ACC112 (cell line): ENCODE measurements at regions not wholly inside any gene's neighbourhood (a gene's known extent, or its start where the extent isn't known, plus 50 kb on each side); places are given as distances from the start of the nearest gene placed in this dataset.
A peak's percentile ranks its signal among the peaks of the same experiment; 100 is the strongest.

Experiments
- H2AFZ ChIP-seq: fragments of 200-600 bp; sonication (generic); one replicate; pipeline ENCODE4 v1.6.0; 2017; ENCODE audit warnings: antibody characterized with exemption, low read length; ENCODE audit not compliant: unreplicated experiment
- H3K27ac ChIP-seq: fragments of 200-600 bp; sonication (generic); 2 replicates; pipeline ENCODE4 v1.5.1; 2014; ENCODE audit warnings: low read depth, mild to moderate bottlenecking, antibody characterized with exemption, low read length, moderate library complexity
- H3K27me3 ChIP-seq: fragments of 200-600 bp; sonication (generic); 2 replicates; pipeline ENCODE4 v1.6.1; 2014; ENCODE audit warnings: mild to moderate bottlenecking, antibody characterized with exemption, low read length, moderate library complexity, mixed read lengths; ENCODE audit not compliant: insufficient read depth
- H3K36me3 ChIP-seq: fragments of 200-600 bp; sonication (generic); 2 replicates; pipeline ENCODE4 v1.6.1; 2016; ENCODE audit warnings: mild to moderate bottlenecking, antibody characterized with exemption, low read length, moderate library complexity, mixed read lengths; ENCODE audit not compliant: insufficient read depth
- H3K4me1 ChIP-seq: fragments of 200-600 bp; sonication (generic); one replicate; pipeline ENCODE4 v1.6.1; 2016; ENCODE audit warnings: low read length, mixed read lengths; ENCODE audit not compliant: insufficient read depth, unreplicated experiment, control insufficient read depth
- H3K4me3 ChIP-seq: fragments of 200-600 bp; sonication (generic); 2 replicates; pipeline ENCODE4 v1.5.1; 2014; ENCODE audit warnings: mild to moderate bottlenecking, low read depth, low read length
- H3K79me2 ChIP-seq: fragments of 200-600 bp; sonication (generic); one replicate; pipeline ENCODE4 v1.6.0; 2016; ENCODE audit warnings: low read length; ENCODE audit not compliant: control insufficient read depth, unreplicated experiment, insufficient read depth

GRCh38 chr19:28963486-28964250, 249.3 kb downstream of the UQCRFS1 start:
- H2AFZ ChIP-seq: no peak overlapping the region
- H3K27ac ChIP-seq: no peak overlapping the region
- no peaks in the 10 kb centered on the region for H3K36me3 ChIP-seq
- H3K27me3 ChIP-seq: no peaks in the 10 kb centered on the region
- H3K79me2 ChIP-seq: no peaks in the 10 kb centered on the region
- peaks cover 55% of the 10 kb centered on the region for H3K4me1 ChIP-seq
- no peak overlapping the region for H3K4me3 ChIP-seq

- Histone ChIP-seq H3K27me3 (no peaks in the 10 kb centered on the region), H3K36me3 (0 out of 2 replicates have a peak, but pooled peaks cover 4% of the 10 kb centered on the region), H2AFZ (peak overlapping the region; percentile 14), H3K4me1 (peaks cover 46% of the 10 kb centered on the region), H3K79me2 (no peaks in the 10 kb centered on the region), H3K27ac (peak overlapping the region; percentile 96), H3K4me3 (0 out of 2 replicates have a peak overlapping the region, but pooled peaks have one; percentile 29)
These were observed 251.0 kb downstream of the UQCRFS1 start for GRCh38 chr19:28961772-28962500.

DNA sequence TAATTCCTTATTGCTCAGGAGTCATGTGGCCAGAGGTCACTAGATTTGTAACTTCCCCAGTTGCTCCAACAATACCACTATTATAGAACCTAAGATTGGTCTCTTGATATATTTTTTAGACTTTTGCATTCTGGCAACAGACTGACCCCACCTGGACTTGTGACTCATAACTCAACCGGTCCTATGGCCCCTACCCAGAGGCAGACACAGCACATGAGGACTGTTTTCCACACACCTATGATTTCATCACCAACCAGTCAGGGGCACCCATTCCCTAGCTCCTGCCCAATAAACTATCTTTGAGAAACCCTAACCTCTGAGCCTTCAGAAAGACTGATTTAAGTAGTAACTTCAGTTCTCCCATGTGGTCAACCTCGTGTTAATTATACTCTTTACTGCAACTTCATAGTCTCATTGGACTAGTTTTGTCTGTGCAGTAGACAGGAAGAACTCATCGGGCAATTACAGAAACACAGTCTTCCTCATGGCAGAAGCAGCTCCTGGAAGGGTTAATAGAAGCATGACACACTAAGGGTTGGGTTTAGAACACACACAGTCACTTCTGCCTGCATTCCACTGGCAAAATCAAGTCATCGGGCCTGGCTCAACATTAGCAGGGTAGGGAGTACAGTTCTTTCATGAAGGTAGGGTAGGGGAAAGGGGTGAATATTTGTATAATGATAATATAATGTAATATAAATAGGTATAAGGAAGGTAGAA, 251.8 kb downstream of the UQCRFS1 start:
- no peaks in the 10 kb centered on the region for H3K27me3 ChIP-seq
- peaks cover 38% of the 10 kb centered on the region for H3K4me1 ChIP-seq
- no peak overlapping the region; the same call in 1 of the 2 replicates for H3K4me3 ChIP-seq
- H3K36me3 ChIP-seq: 0 out of 2 replicates have a peak, but pooled peaks cover 4% of the 10 kb centered on the region
- H3K79me2 ChIP-seq: no peaks in the 10 kb centered on the region
- peak overlapping the region; percentile 68 for H2AFZ ChIP-seq
- peak overlapping the region; percentile 96 for H3K27ac ChIP-seq

DNA sequence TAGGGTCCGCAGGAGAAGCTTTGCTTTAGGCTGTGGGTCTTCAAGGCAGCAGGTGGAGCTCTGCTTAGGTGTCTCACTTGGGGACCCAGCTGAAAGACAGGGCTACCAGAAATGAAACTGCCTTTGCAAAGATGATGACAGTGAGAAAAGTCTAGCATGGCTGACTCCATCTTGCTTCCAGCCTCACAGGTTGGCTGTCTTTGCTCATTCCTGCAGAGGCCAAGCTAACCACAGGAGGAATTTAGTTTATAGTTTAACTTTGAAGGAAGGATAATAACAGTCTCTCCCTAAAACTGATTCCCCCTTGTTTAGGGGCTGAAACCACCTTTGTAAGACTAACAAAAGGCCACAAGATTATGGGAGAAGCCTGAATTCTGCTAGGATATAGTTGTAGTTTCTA, 252.4 kb downstream of the UQCRFS1 start:
- Histone ChIP-seq H3K36me3 (0 out of 2 replicates have a peak, but pooled peaks cover 4% of the 10 kb centered on the region), H3K4me1 (peaks cover 38% of the 10 kb centered on the region), H3K4me3 (no peak overlapping the region), H3K79me2 (no peaks in the 10 kb centered on the region), H3K27me3 (no peaks in the 10 kb centered on the region), H2AFZ (peak overlapping the region; percentile 68), H3K27ac (peak overlapping the region; percentile 96)

- no peaks in the 10 kb centered on the region for H3K27me3 ChIP-seq
- H3K36me3 ChIP-seq: 0 out of 2 replicates have a peak, but pooled peaks cover 4% of the 10 kb centered on the region
- no peak overlapping the region for H3K4me3 ChIP-seq
- no peak overlapping the region for H3K27ac ChIP-seq
- H3K79me2 ChIP-seq: no peaks in the 10 kb centered on the region
- no peak overlapping the region for H2AFZ ChIP-seq
- H3K4me1 ChIP-seq: peaks cover 25% of the 10 kb centered on the region
These were observed 256.0 kb downstream of the UQCRFS1 start for GRCh38 chr19:28956961-28957360.

DNA sequence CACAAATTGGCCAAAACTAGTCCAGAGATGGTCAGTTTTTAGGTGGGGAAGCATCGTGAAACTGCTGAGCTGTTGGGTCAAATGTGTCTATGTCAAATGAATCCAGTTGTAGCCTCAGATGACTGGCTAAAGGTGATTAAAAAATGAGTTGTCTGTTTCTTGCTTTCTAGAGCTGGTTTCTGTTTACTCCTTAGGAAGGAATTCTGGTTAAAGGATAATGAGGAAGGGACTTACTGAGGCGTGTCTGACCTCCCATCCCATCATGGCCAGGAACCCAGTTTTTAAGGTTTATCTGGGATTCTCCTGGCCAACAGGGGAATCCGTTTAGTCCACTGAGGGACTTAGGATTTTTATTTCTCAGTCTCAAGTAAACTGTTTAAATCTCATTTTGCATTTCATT, 256.5 kb downstream of the UQCRFS1 start:
- H3K4me3 ChIP-seq: no peak overlapping the region
- H3K4me1 ChIP-seq: peaks cover 24% of the 10 kb centered on the region

GRCh38 chr19:28949535-28949934, 263.4 kb downstream of the UQCRFS1 start:
- Histone ChIP-seq H3K27ac (no peak overlapping the region), H2AFZ (no peak overlapping the region), H3K4me1 (no peaks in the 10 kb centered on the region), H3K27me3 (no peaks in the 10 kb centered on the region), H3K36me3 (no peaks in the 10 kb centered on the region), H3K4me3 (no peak overlapping the region), H3K79me2 (no peaks in the 10 kb centered on the region)

More for the DNA sequence above, 256.5 kb downstream of the UQCRFS1 start:
- no peaks in the 10 kb centered on the region for H3K27me3 ChIP-seq
- 0 out of 2 replicates have a peak, but pooled peaks cover 4% of the 10 kb centered on the region for H3K36me3 ChIP-seq
- no peaks in the 10 kb centered on the region for H3K79me2 ChIP-seq
- H3K27ac ChIP-seq: no peak overlapping the region
- H2AFZ ChIP-seq: no peak overlapping the region

GRCh38 chr19:28949027-28949426, 263.9 kb downstream of the UQCRFS1 start:
- Histone ChIP-seq H3K4me3 (no peak overlapping the region), H3K79me2 (no peaks in the 10 kb centered on the region), H3K4me1 (no peaks in the 10 kb centered on the region), H2AFZ (no peak overlapping the region), H3K27me3 (no peaks in the 10 kb centered on the region), H3K36me3 (no peaks in the 10 kb centered on the region), H3K27ac (no peak overlapping the region)

- Histone ChIP-seq H3K36me3 (no peaks in the 10 kb centered on the region), H3K4me3 (no peak overlapping the region), H3K27ac (no peak overlapping the region), H3K27me3 (no peaks in the 10 kb centered on the region), H3K79me2 (no peaks in the 10 kb centered on the region), H2AFZ (no peak overlapping the region), H3K4me1 (no peaks in the 10 kb centered on the region)
These were observed 264.4 kb downstream of the UQCRFS1 start for GRCh38 chr19:28948566-28948965.

- Histone ChIP-seq H2AFZ (no peak overlapping the region), H3K4me3 (no peak overlapping the region), H3K27me3 (no peaks in the 10 kb centered on the region), H3K79me2 (no peaks in the 10 kb centered on the region), H3K36me3 (no peaks in the 10 kb centered on the region), H3K4me1 (no peaks in the 10 kb centered on the region), H3K27ac (no peak overlapping the region)
These were observed 264.9 kb downstream of the UQCRFS1 start for GRCh38 chr19:28948026-28948425.
